H1 (cell line): ENCODE measurements at regions not wholly inside any gene's neighbourhood (a gene's known extent, or its start where the extent isn't known, plus 50 kb on each side); places are given as distances from the start of the nearest gene placed in this dataset.

Experiments used
- CTCF ChIA-PET: fragments of 300-600 bp; sonication (Branson Sonifier 250); formaldehyde crosslinking; loops from one replicate; lab custom pipeline; 2021; ENCODE audit not compliant: partially characterized antibody; lab: Charles Lee
- POLR2A ChIA-PET: fragments of 300-600 bp; sonication (Branson Sonifier 250); formaldehyde crosslinking; loops from one replicate; lab custom pipeline; 2021; ENCODE audit warnings: inconsistent platforms; ENCODE audit not compliant: partially characterized antibody; lab: Charles Lee
- DNase-seq, 2 experiments: peaks; one replicate each; pipeline versions ENCODE4 v3.0.0 to v3.0.0-alpha.2; 2010 to 2022; ENCODE audit warnings: low spot score in 2 of 2, low read depth in 1 of 2, mixed read lengths in 1 of 2
- FAIRE-seq: peaks from 2 replicates; lab custom pipeline; 2011; peaks lifted over from hg19 to GRCh38; lab: Jason Lieb, UNC
- H2AFZ ChIP-seq: 2 replicates; pipeline ENCODE4 v1.8.1; 2012; ENCODE audit warnings: low read length, inconsistent platforms
- H2AK5ac ChIP-seq: 2 replicates; pipeline ENCODE4 v1.6.1; 2013; ENCODE audit warnings: low read depth, low read length
- H2BK120ac ChIP-seq: replicated peaks from 2 replicates; pipeline ENCODE3; 2013; ENCODE audit warnings: low read depth, low read length, inconsistent platforms
- H2BK12ac ChIP-seq: 2 replicates; pipeline ENCODE4 v1.6.1; 2013; ENCODE audit warnings: low read depth, low read length
- H2BK15ac ChIP-seq: 2 replicates; pipeline ENCODE4 v1.6.1; 2013; ENCODE audit warnings: low read length
- H2BK20ac ChIP-seq: 2 replicates; pipeline ENCODE4 v1.6.1; 2013; ENCODE audit warnings: low read length
- H2BK5ac ChIP-seq: 2 replicates; pipeline ENCODE4 v1.6.1; 2013; ENCODE audit warnings: low read depth, low read length
- H3K14ac ChIP-seq: 2 replicates; pipeline ENCODE4 v1.6.1; 2013; ENCODE audit warnings: inconsistent platforms; ENCODE audit not compliant: insufficient read length
- H3K18ac ChIP-seq: 2 replicates; pipeline ENCODE4 v1.6.1; 2013; ENCODE audit warnings: low read length; ENCODE audit errors: extremely low read depth
- H3K23ac ChIP-seq: 2 replicates; pipeline ENCODE4 v1.6.1; 2013; ENCODE audit warnings: inconsistent platforms; ENCODE audit not compliant: insufficient read length
- H3K23me2 ChIP-seq: 2 replicates; pipeline ENCODE4 v1.6.1; 2013; ENCODE audit warnings: low read depth, low read length
- H3K27ac ChIP-seq: 2 replicates; pipeline ENCODE4 v1.6.1; 2011; ENCODE audit warnings: low read depth, low read length, inconsistent platforms
- H3K27me3 ChIP-seq, 4 experiments: replicated peaks in 1 of 4; 1 replicate in 1 of 4; 2 replicates in 3 of 4; pipeline versions ENCODE4 v1.6.1 to v1.8.1; 2011 to 2013; ENCODE audit warnings: low read length in 3 of 4, mild to moderate bottlenecking in 3 of 4, inconsistent platforms in 2 of 4, mixed read lengths in 2 of 4, moderate library complexity in 1 of 4; ENCODE audit not compliant: control insufficient read depth in 3 of 4, insufficient read depth in 3 of 4; ENCODE audit errors: extremely low read depth in 1 of 4
- H3K36me3 ChIP-seq, 4 experiments: 2 replicates each; pipeline versions ENCODE4 v1.6.1 to v1.8.1; 2011 to 2013; ENCODE audit warnings: mild to moderate bottlenecking in 4 of 4, low read length in 3 of 4, moderate library complexity in 2 of 4, control low read depth in 1 of 4, inconsistent platforms in 1 of 4; ENCODE audit not compliant: insufficient read depth in 4 of 4, control insufficient read depth in 2 of 4
- H3K4ac ChIP-seq: replicated peaks from 2 replicates; pipeline ENCODE3; 2013; ENCODE audit warnings: low read length, low read depth, mixed read lengths, inconsistent platforms; ENCODE audit not compliant: insufficient read length
- H3K4me1 ChIP-seq, 4 experiments: replicated peaks in 1 of 4; 1 replicate in 1 of 4; 2 replicates in 3 of 4; pipeline versions ENCODE4 v1.6.1 to v1.8.1; 2011 to 2013; ENCODE audit warnings: low read length in 3 of 4, inconsistent platforms in 2 of 4, mixed read lengths in 1 of 4; ENCODE audit not compliant: insufficient read depth in 4 of 4, control insufficient read depth in 3 of 4
- H3K4me2 ChIP-seq, 2 experiments: 2 replicates each; pipeline versions ENCODE4 v1.6.1 to v1.8.1; 2011 to 2013; ENCODE audit warnings: low read depth in 2 of 2, low read length in 2 of 2, control low read depth in 1 of 2, inconsistent platforms in 1 of 2, mild to moderate bottlenecking in 1 of 2; ENCODE audit not compliant: insufficient read depth in 1 of 2
- H3K4me3 ChIP-seq, 4 experiments: fragments of 200-600, 300-600 bp in 1 of 4; sonication (generic), shearing (Covaris generic), sonication (Bioruptor Twin) in 1 of 4; 2 replicates each; pipeline versions ENCODE4 v1.5.1 to v1.8.1; 2011 to 2016; ENCODE audit warnings: low read length in 4 of 4, low read depth in 3 of 4, control low read depth in 2 of 4, inconsistent platforms in 2 of 4, mild to moderate bottlenecking in 2 of 4, mixed read lengths in 1 of 4, moderate library complexity in 1 of 4; ENCODE audit not compliant: insufficient read depth in 2 of 4; ENCODE audit errors: extremely low read depth in 1 of 4
- H3K56ac ChIP-seq: replicated peaks from 2 replicates; pipeline ENCODE3; 2013; ENCODE audit warnings: low read depth, mild to moderate bottlenecking, mixed read lengths, low read length, inconsistent platforms; ENCODE audit not compliant: insufficient read length
- H3K79me1 ChIP-seq: 2 replicates; pipeline ENCODE4 v1.6.1; 2013; ENCODE audit warnings: low read depth, low read length, control low read depth
- H3K79me2 ChIP-seq, 2 experiments: 2 replicates each; pipeline versions ENCODE4 v1.6.1 to v1.8.1; 2012 to 2013; ENCODE audit warnings: low read length in 2 of 2, mild to moderate bottlenecking in 2 of 2, inconsistent platforms in 1 of 2; ENCODE audit not compliant: insufficient read depth in 2 of 2, control insufficient read depth in 1 of 2
- H3K9ac ChIP-seq, 4 experiments: replicated peaks in 1 of 4; 1 replicate in 1 of 4; 2 replicates in 3 of 4; pipeline versions ENCODE4 v1.6.1 to v1.8.1; 2011 to 2013; ENCODE audit warnings: low read depth in 3 of 4, low read length in 3 of 4, control low read depth in 2 of 4, mild to moderate bottlenecking in 2 of 4, moderate library complexity in 2 of 4, inconsistent platforms in 1 of 4; ENCODE audit errors: extremely low read depth in 1 of 4
- H3K9me3 ChIP-seq, 2 experiments: 2 replicates each; pipeline versions ENCODE4 v1.6.1 to v1.8.1; 2012 to 2013; ENCODE audit warnings: mild to moderate bottlenecking in 2 of 2, moderate library complexity in 2 of 2, control low read depth in 1 of 2, inconsistent platforms in 1 of 2, low read depth in 1 of 2, low read length in 1 of 2, mixed read lengths in 1 of 2; ENCODE audit not compliant: insufficient read depth in 2 of 2
- H4K20me1 ChIP-seq, 2 experiments: replicated peaks in 1 of 2; 2 replicates each; pipeline versions ENCODE3 to v1.8.1; 2011 to 2013; ENCODE audit warnings: inconsistent platforms in 2 of 2, low read length in 2 of 2, mild to moderate bottlenecking in 1 of 2; ENCODE audit not compliant: insufficient read depth in 2 of 2, control insufficient read depth in 1 of 2
- H4K5ac ChIP-seq: 2 replicates; pipeline ENCODE4 v1.6.1; 2013; ENCODE audit warnings: low read length, low read depth, mixed read lengths, inconsistent platforms; ENCODE audit not compliant: insufficient read length
- H4K8ac ChIP-seq: 2 replicates; pipeline ENCODE4 v1.8.0; 2013; ENCODE audit warnings: mild to moderate bottlenecking, moderate library complexity, low read length, inconsistent platforms; ENCODE audit not compliant: insufficient read depth; ENCODE audit errors: extremely low read depth
- H4K91ac ChIP-seq: replicated peaks from 2 replicates; pipeline ENCODE3; 2013; ENCODE audit warnings: low read length, mixed read lengths, inconsistent platforms; ENCODE audit not compliant: insufficient read length
- ASH2L ChIP-seq: fragments of 200-600, 300-600 bp; sonication (generic); IDR thresholded peaks from one replicate; pipeline ENCODE4 v1.7.1; 2017; ENCODE audit warnings: low read length
- BACH1 ChIP-seq: IDR thresholded peaks from 2 replicates; pipeline ENCODE4 v1.6.1; 2012; ENCODE audit warnings: low read length, improper control_type of control experiment
- CBX8 ChIP-seq: fragments of 300-800, 300-1000 bp; sonication (generic); IDR thresholded peaks from 2 replicates; pipeline ENCODE4 v1.7.1; 2016; ENCODE audit warnings: low read depth, low read length, borderline replicate concordance
- FOSL1 ChIP-seq: IDR thresholded peaks from 2 replicates; pipeline ENCODE4 v1.6.1; 2011; ENCODE audit warnings: mild to moderate bottlenecking, low read depth, low read length, moderate library complexity; ENCODE audit not compliant: insufficient read depth
- JUN ChIP-seq: IDR thresholded peaks from 2 replicates; pipeline ENCODE4 v1.6.1; 2011; ENCODE audit warnings: low read depth, mild to moderate bottlenecking, improper control_type of control experiment, low read length
- KDM1A ChIP-seq: fragments of 200-600, 300-600 bp; sonication (generic); IDR thresholded peaks from 2 replicates; pipeline ENCODE4 v1.7.1; 2016; ENCODE audit warnings: mild to moderate bottlenecking, low read length, borderline replicate concordance
- PHF8 ChIP-seq: fragments of 200-600 bp; sonication (generic); conservative IDR thresholded peaks from 2 replicates; pipeline ENCODE4 v1.7.1; 2012; ENCODE audit warnings: low read depth, mild to moderate bottlenecking, inconsistent platforms, low read length, moderate library complexity
- POU5F1 ChIP-seq: IDR thresholded peaks from 2 replicates; pipeline ENCODE4 v1.6.1; 2011; ENCODE audit warnings: low read depth, mild to moderate bottlenecking, low read length, moderate library complexity
- RXRA ChIP-seq: IDR thresholded peaks from 2 replicates; pipeline ENCODE4 v1.6.1; 2011; ENCODE audit warnings: low read depth, mild to moderate bottlenecking, low read length, moderate library complexity; ENCODE audit not compliant: insufficient read depth
- SP2 ChIP-seq: IDR thresholded peaks from 2 replicates; pipeline ENCODE4 v1.6.1; 2012; ENCODE audit warnings: mild to moderate bottlenecking, low read length, inconsistent platforms
- SRF ChIP-seq: IDR thresholded peaks from 2 replicates; pipeline ENCODE4 v1.6.1; 2011; ENCODE audit warnings: mild to moderate bottlenecking, low read depth, low read length, moderate library complexity
- TEAD4 ChIP-seq: IDR thresholded peaks from 2 replicates; pipeline ENCODE4 v1.6.1; 2012; ENCODE audit warnings: low read depth, low read length, inconsistent platforms, mixed read lengths
- WGBS, 2 experiments: shearing (Covaris generic) in 1 of 2; methylation state at CpG; one replicate each; pipeline versions ENCODE4 v1.1.6 to v1.1.7; 2013 to 2015; ENCODE audit warnings: low lambda C conversion rate in 2 of 2, mixed read lengths in 2 of 2, inconsistent platforms in 1 of 2, low coverage in 1 of 2, missing lambda C conversion rate in 1 of 2; ENCODE audit not compliant: insufficient replicate concordance in 2 of 2, insufficient coverage in 1 of 2, insufficient read length in 1 of 2; ENCODE audit errors: extremely low coverage in 1 of 2, missing lambda C conversion rate in 1 of 2; 5-methylcytosine and 5-hydroxymethylcytosine counted together
- TF ChIP-seq, protein P1 (sequence below): IDR thresholded peaks from 2 replicates; pipeline ENCODE4 v1.6.1; 2011; ENCODE audit warnings: low read length, improper control_type of control experiment
- TF ChIP-seq, protein P2 (sequence below): IDR thresholded peaks from 2 replicates; pipeline ENCODE4 v1.6.1; 2011; ENCODE audit warnings: low read depth, mild to moderate bottlenecking, low read length; ENCODE audit not compliant: insufficient read depth

DNA sequence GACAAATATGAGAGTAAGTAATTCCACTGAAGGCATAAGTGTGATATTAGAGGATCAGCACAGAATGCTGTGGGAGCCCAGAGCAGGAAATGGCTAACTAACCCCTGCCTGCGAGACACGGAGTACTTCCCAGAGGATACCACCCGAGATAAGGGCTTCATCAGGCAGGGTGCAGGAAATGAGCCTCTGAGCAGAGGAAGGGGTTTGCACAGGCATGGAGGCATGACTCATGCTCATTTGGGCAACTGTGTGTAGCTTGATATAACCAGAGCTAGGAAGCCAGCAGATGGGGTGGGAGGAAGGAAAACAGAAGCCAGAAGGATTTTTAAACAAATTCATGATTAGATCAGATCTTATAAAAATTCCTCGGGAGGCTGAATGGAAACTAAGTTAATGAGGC, 70.0 kb upstream of the TSPAN5 start:
- no peak overlapping the region for H3K4me2 ChIP-seq
- CTCF ChIA-PET: interaction anchor here (0.5 to 1.2 kb wide), 2 partner anchors 144 to 261 kb away, joined by 3 to 4 read pairs; no protein-coding TSS in a partner anchor
- TF ChIP-seq TEAD4: no peak
- TF ChIP-seq CBX8: no peak
- no peak for TF ChIP-seq SRF
- TF ChIP-seq POU5F1: no peak
- TF ChIP-seq RXRA: no peak
- TF ChIP-seq, protein P1, sequence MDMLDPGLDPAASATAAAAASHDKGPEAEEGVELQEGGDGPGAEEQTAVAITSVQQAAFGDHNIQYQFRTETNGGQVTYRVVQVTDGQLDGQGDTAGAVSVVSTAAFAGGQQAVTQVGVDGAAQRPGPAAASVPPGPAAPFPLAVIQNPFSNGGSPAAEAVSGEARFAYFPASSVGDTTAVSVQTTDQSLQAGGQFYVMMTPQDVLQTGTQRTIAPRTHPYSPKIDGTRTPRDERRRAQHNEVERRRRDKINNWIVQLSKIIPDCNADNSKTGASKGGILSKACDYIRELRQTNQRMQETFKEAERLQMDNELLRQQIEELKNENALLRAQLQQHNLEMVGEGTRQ: no peak
- no peak for TF ChIP-seq JUN
- no peak for TF ChIP-seq KDM1A
- no peak for TF ChIP-seq ASH2L
- no peak for TF ChIP-seq PHF8
- TF ChIP-seq SP2: no peak
- no peak for TF ChIP-seq BACH1
- TF ChIP-seq, protein P2, sequence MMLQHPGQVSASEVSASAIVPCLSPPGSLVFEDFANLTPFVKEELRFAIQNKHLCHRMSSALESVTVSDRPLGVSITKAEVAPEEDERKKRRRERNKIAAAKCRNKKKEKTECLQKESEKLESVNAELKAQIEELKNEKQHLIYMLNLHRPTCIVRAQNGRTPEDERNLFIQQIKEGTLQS: no peak
- TF ChIP-seq FOSL1: no peak

More for the DNA sequence above, 70.0 kb upstream of the TSPAN5 start:
- no peak overlapping the region for H3K56ac ChIP-seq
- no peak overlapping the region for H4K8ac ChIP-seq
- no peak overlapping the region for H2BK20ac ChIP-seq
- H3K27me3 ChIP-seq: no peaks in the 10 kb centered on the region
- DNase-seq (no peak), FAIRE-seq (no peak)
- H4K91ac ChIP-seq: no peak overlapping the region
- no peak overlapping the region for H3K14ac ChIP-seq
- no peak overlapping the region for H3K9ac ChIP-seq
- H2BK12ac ChIP-seq: no peak overlapping the region
- no peaks in the 10 kb centered on the region for H3K4me1 ChIP-seq
- no peaks in the 10 kb centered on the region for H3K36me3 ChIP-seq
- no peak overlapping the region for H3K4me3 ChIP-seq
- H4K20me1 ChIP-seq: no peaks in the 10 kb centered on the region
- no peak overlapping the region for H2BK15ac ChIP-seq
- no peak overlapping the region for H3K27ac ChIP-seq
- 91% methylated on average over 4 of the region's 4 CpGs; no CpG with 5 or more reads in 1 of the 2 experiments for WGBS, 2 experiments
- no peaks in the 10 kb centered on the region for H3K23me2 ChIP-seq
- H2BK120ac ChIP-seq: no peak overlapping the region
- no peak overlapping the region for H4K5ac ChIP-seq
- peaks cover 0 to 9% of the 10 kb centered on the region in 2 experiments; a peak in 2 of 4 replicates for H3K9me3 ChIP-seq
- no peaks in the 10 kb centered on the region for H3K79me1 ChIP-seq
- H2AFZ ChIP-seq: no peak overlapping the region
- POLR2A ChIA-PET: no interaction called here
- no peaks in the 10 kb centered on the region for H3K79me2 ChIP-seq
- no peak overlapping the region for H3K4ac ChIP-seq
- H2BK5ac ChIP-seq: no peak overlapping the region
- H2AK5ac ChIP-seq: no peak overlapping the region
- H3K23ac ChIP-seq: no peak overlapping the region
- no peak overlapping the region for H3K18ac ChIP-seq
